OCI-LY1 (cell line): ENCODE measurements at regions not wholly inside any gene's neighbourhood (a gene's known extent, or its start where the extent isn't known, plus 50 kb on each side); places are given as distances from the start of the nearest gene placed in this dataset.

ENCODE experiments used
- H2AFZ ChIP-seq: fragments of 200-600 bp; sonication (generic), shearing (Covaris generic); 2 replicates; pipeline ENCODE4 v1.6.0; 2014; ENCODE audit warnings: antibody characterized with exemption, mild to moderate bottlenecking, low read length
- H3F3A ChIP-seq: fragments of 200-600 bp; sonication (generic), shearing (Covaris generic); 2 replicates; pipeline ENCODE4 v1.6.0; 2014; ENCODE audit warnings: mild to moderate bottlenecking, antibody characterized with exemption, low read length, moderate library complexity; ENCODE audit not compliant: insufficient read depth
- H3K27ac ChIP-seq: fragments of 200-600 bp; sonication (generic); 2 replicates; pipeline ENCODE4 v1.5.1; 2014; ENCODE audit warnings: low read length, mixed run types, mild to moderate bottlenecking, low read depth; ENCODE audit not compliant: poor library complexity, severe bottlenecking
- H3K27me3 ChIP-seq: fragments of 200-600 bp; sonication (generic); 2 replicates; pipeline ENCODE4 v1.6.0; 2014; ENCODE audit warnings: antibody characterized with exemption, mild to moderate bottlenecking, low read length, moderate library complexity; ENCODE audit not compliant: insufficient read depth
- H3K36me3 ChIP-seq: fragments of 200-600 bp; sonication (generic); 2 replicates; pipeline ENCODE4 v1.6.1; 2014; ENCODE audit warnings: mild to moderate bottlenecking, antibody characterized with exemption, low read length, moderate library complexity, mixed read lengths; ENCODE audit not compliant: insufficient read depth
- H3K4me1 ChIP-seq: fragments of 200-600 bp; sonication (generic); 2 replicates; pipeline ENCODE4 v1.5.1; 2014; ENCODE audit warnings: mild to moderate bottlenecking, low read length, moderate library complexity; ENCODE audit not compliant: insufficient read depth, severe bottlenecking
- H3K4me2 ChIP-seq: fragments of 200-600 bp; sonication (generic), shearing (Covaris generic); 2 replicates; pipeline ENCODE4 v1.6.1; 2014; ENCODE audit warnings: low read length
- H3K4me3 ChIP-seq: fragments of 200-600 bp; sonication (generic); 2 replicates; pipeline ENCODE4 v1.5.1; 2014; ENCODE audit warnings: low read length, low read depth, mild to moderate bottlenecking, mixed read lengths; ENCODE audit not compliant: poor library complexity, severe bottlenecking
- H3K79me2 ChIP-seq: fragments of 200-600 bp; shearing (Covaris generic); 2 replicates; pipeline ENCODE4 v1.6.1; 2016; ENCODE audit warnings: mixed run types, low read length, mixed read lengths; ENCODE audit not compliant: insufficient read depth
- H3K9ac ChIP-seq: fragments of 200-600 bp; sonication (generic), shearing (Covaris generic); 2 replicates; pipeline ENCODE4 v1.6.1; 2014; ENCODE audit warnings: mild to moderate bottlenecking, low read length, mixed read lengths
- H3K9me2 ChIP-seq: fragments of 200-600 bp; sonication (generic), shearing (Covaris generic); 2 replicates; pipeline ENCODE4 v1.6.1; 2014; ENCODE audit warnings: low read depth, mild to moderate bottlenecking, low read length, mixed read lengths
- H3K9me3 ChIP-seq: fragments of 200-600 bp; shearing (Covaris generic); 2 replicates; pipeline ENCODE4 v1.6.1; 2014; ENCODE audit warnings: low read length, mixed read lengths
- H4K20me1 ChIP-seq: fragments of 200-600 bp; sonication (generic), shearing (Covaris generic); 2 replicates; pipeline ENCODE4 v1.6.0; 2016; ENCODE audit warnings: mild to moderate bottlenecking, low read length; ENCODE audit not compliant: insufficient read depth
- CTCF ChIP-seq: fragments of 200-600 bp; sonication (generic), shearing (Covaris generic); IDR thresholded peaks from 2 replicates; pipeline ENCODE4 v1.5.1; 2017; ENCODE audit warnings: mild to moderate bottlenecking, antibody characterized with exemption, low read length, moderate library complexity, mixed read lengths
- EZH2 ChIP-seq: fragments of 200-600 bp; sonication (generic), shearing (Covaris generic); IDR thresholded peaks from 2 replicates; pipeline ENCODE4 v1.8.0; 2017; ENCODE audit warnings: borderline replicate concordance, mixed run types, mild to moderate bottlenecking, antibody characterized with exemption, low read length, moderate library complexity, mixed read lengths

DNA sequence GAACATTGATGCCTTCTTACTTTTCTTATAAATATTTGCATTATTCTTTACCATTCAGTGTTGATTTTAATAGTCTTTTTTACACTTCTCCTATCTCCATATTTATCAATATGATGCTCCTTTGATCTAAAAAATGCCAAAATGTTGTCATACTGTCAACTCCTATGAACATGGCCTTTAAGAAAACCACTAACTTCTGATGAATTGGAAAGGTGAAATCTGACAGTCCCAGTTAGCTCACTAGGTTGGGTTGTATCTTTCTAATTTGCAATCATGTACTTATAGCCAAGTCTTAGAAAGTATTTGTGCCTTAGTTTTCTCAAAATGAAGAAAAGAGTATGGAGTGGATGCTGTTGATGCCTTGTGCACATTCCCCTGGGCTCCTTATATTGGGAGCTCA, 75.4 kb upstream of the SPACA1 start:
- H3K9ac ChIP-seq = no peak overlapping the region
- H3K9me2 ChIP-seq = no peaks in the 10 kb centered on the region
- no peaks in the 10 kb centered on the region for H3K79me2 ChIP-seq
- no peaks in the 10 kb centered on the region for H3K9me3 ChIP-seq
- TF ChIP-seq CTCF = no peak
- TF ChIP-seq EZH2 = no peak
- no peaks in the 10 kb centered on the region for H3K36me3 ChIP-seq
- no peaks in the 10 kb centered on the region for H3K27me3 ChIP-seq
- H4K20me1 ChIP-seq = no peaks in the 10 kb centered on the region
- no peaks in the 10 kb centered on the region for H3F3A ChIP-seq
- H3K4me3 ChIP-seq = no peak overlapping the region
- H3K27ac ChIP-seq = no peak overlapping the region
- H3K4me2 ChIP-seq = no peak overlapping the region
- no peak overlapping the region for H2AFZ ChIP-seq
- peaks cover 13% of the 10 kb centered on the region for H3K4me1 ChIP-seq

- Histone ChIP-seq H2AFZ (no peak overlapping the region), H3K9me2 (no peaks in the 10 kb centered on the region), H3F3A (no peaks in the 10 kb centered on the region), H3K27ac (no peak overlapping the region), H3K9ac (no peak overlapping the region), H3K9me3 (no peaks in the 10 kb centered on the region), H3K4me1 (peaks cover 13% of the 10 kb centered on the region), H3K4me2 (no peak overlapping the region), H3K36me3 (no peaks in the 10 kb centered on the region), H4K20me1 (no peaks in the 10 kb centered on the region), H3K79me2 (no peaks in the 10 kb centered on the region), H3K4me3 (no peak overlapping the region), H3K27me3 (no peaks in the 10 kb centered on the region)
- no peak for TF ChIP-seq CTCF
- TF ChIP-seq EZH2 = no peak
Observed at GRCh38 chr6:87971605-87972262, 75.9 kb upstream of the SPACA1 start.

DNA sequence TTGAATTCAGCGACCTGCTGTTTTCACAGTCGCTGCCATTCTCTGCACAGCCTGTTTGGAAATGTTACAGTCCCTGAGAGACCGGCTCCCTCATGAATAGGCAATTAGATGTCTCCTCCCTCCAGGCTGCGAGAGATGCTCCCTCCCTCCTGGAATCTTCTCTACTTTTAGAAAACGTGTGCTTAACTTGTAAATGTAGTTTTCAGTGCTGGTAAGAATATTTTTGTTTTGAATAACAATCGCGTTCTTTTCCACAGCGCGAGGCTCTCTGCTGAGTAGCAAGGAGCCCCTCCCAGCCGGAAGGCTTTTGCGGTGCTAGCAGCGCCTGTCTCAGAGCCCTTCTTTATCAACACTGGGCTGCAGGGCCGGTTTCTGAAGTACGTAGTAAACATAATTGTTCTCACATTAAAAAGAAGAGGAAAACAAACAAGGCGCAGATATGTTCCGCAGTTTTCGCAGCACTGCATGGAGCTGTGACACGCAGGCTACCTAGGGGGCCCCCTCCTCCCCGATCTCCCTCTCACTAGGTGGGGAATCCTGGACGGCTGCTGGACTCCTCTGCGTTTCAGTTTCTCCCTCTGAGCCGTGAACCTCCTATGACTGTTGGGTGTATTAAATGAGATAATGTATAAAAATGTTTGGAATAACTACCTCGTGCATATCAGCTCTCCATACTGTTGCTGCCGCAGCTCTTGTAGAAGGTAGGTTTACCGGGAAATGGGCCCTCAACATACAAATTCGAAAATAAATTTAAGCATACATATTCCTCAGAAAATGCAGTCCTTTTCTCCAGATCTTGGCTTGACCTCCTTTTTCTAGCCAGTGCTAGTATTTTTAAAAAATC, 79.0 kb upstream of the SPACA1 start:
- Histone ChIP-seq H3K9me2 (no peaks in the 10 kb centered on the region), H3K9ac (peak overlapping the region; percentile 54), H3K27me3 (no peaks in the 10 kb centered on the region), H3K4me2 (peak overlapping the region; percentile 60), H3F3A (no peaks in the 10 kb centered on the region), H3K36me3 (no peaks in the 10 kb centered on the region), H3K4me3 (peak overlapping the region; percentile 58), H3K79me2 (no peaks in the 10 kb centered on the region), H3K4me1 (peaks cover 13% of the 10 kb centered on the region), H3K9me3 (peaks cover 2% of the 10 kb centered on the region; the same call in 1 of the 2 replicates), H3K27ac (no peak overlapping the region), H4K20me1 (no peaks in the 10 kb centered on the region), H2AFZ (peak overlapping the region; percentile 58)
- TF ChIP-seq CTCF (peak; percentile 40; the same call in 1 of the 2 replicates), EZH2 (no peak)
